GM12878 (cell line): ENCODE measurements at regions not wholly inside any gene's neighbourhood (a gene's known extent, or its start where the extent isn't known, plus 50 kb on each side); places are given as distances from the start of the nearest gene placed in this dataset.

Experiments
- MTA3 ChIP-seq: IDR thresholded peaks from 2 replicates; pipeline ENCODE4 v1.6.1; 2012; ENCODE audit warnings: low read length, inconsistent platforms, borderline replicate concordance
- ZNF274 ChIP-seq: IDR thresholded peaks from one replicate; pipeline ENCODE4 v1.8.0; 2011; ENCODE audit not compliant: insufficient read length, insufficient read depth
- TF ChIP-seq, protein P1 (sequence below): fragments of 150-350 bp; IDR thresholded peaks from 2 replicates; pipeline ENCODE4 v1.6.1; 2016; ENCODE audit warnings: low read depth, low read length
- TF ChIP-seq, protein P2 (sequence below): IDR thresholded peaks from 2 replicates; pipeline ENCODE4 v1.6.1; 2012; ENCODE audit warnings: mild to moderate bottlenecking, low read depth, low read length
- TF ChIP-seq, protein P3 (sequence below): fragments of 450-650 bp; IDR thresholded peaks from 2 replicates; pipeline ENCODE4 v1.6.1; 2014; ENCODE audit warnings: mild to moderate bottlenecking

DNA sequence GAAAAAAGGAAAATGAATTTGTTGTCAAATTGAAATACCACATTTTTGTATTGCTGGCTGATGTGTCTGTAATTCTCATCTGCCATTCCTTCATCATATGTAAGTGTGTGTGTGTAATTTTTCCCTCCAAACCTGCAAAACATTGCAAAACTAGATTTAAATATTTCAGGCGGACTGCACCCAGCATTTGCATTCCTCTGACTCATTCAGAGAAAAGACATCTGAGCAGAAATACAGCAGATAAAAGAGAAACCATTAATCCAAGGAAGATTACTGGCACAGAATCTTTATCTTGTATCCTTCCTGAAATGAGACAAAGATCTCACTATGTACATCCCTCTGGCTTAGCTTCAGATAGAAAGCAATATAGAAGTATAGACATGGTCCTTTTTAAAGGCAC is 275.3 kb downstream of the TMEM38B start:
- TF ChIP-seq, protein P1, sequence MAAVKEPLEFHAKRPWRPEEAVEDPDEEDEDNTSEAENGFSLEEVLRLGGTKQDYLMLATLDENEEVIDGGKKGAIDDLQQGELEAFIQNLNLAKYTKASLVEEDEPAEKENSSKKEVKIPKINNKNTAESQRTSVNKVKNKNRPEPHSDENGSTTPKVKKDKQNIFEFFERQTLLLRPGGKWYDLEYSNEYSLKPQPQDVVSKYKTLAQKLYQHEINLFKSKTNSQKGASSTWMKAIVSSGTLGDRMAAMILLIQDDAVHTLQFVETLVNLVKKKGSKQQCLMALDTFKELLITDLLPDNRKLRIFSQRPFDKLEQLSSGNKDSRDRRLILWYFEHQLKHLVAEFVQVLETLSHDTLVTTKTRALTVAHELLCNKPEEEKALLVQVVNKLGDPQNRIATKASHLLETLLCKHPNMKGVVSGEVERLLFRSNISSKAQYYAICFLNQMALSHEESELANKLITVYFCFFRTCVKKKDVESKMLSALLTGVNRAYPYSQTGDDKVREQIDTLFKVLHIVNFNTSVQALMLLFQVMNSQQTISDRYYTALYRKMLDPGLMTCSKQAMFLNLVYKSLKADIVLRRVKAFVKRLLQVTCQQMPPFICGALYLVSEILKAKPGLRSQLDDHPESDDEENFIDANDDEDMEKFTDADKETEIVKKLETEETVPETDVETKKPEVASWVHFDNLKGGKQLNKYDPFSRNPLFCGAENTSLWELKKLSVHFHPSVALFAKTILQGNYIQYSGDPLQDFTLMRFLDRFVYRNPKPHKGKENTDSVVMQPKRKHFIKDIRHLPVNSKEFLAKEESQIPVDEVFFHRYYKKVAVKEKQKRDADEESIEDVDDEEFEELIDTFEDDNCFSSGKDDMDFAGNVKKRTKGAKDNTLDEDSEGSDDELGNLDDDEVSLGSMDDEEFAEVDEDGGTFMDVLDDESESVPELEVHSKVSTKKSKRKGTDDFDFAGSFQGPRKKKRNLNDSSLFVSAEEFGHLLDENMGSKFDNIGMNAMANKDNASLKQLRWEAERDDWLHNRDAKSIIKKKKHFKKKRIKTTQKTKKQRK: no peak
- no peak for TF ChIP-seq MTA3
- TF ChIP-seq, protein P2, sequence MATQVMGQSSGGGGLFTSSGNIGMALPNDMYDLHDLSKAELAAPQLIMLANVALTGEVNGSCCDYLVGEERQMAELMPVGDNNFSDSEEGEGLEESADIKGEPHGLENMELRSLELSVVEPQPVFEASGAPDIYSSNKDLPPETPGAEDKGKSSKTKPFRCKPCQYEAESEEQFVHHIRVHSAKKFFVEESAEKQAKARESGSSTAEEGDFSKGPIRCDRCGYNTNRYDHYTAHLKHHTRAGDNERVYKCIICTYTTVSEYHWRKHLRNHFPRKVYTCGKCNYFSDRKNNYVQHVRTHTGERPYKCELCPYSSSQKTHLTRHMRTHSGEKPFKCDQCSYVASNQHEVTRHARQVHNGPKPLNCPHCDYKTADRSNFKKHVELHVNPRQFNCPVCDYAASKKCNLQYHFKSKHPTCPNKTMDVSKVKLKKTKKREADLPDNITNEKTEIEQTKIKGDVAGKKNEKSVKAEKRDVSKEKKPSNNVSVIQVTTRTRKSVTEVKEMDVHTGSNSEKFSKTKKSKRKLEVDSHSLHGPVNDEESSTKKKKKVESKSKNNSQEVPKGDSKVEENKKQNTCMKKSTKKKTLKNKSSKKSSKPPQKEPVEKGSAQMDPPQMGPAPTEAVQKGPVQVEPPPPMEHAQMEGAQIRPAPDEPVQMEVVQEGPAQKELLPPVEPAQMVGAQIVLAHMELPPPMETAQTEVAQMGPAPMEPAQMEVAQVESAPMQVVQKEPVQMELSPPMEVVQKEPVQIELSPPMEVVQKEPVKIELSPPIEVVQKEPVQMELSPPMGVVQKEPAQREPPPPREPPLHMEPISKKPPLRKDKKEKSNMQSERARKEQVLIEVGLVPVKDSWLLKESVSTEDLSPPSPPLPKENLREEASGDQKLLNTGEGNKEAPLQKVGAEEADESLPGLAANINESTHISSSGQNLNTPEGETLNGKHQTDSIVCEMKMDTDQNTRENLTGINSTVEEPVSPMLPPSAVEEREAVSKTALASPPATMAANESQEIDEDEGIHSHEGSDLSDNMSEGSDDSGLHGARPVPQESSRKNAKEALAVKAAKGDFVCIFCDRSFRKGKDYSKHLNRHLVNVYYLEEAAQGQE: no peak
- TF ChIP-seq, protein P3, sequence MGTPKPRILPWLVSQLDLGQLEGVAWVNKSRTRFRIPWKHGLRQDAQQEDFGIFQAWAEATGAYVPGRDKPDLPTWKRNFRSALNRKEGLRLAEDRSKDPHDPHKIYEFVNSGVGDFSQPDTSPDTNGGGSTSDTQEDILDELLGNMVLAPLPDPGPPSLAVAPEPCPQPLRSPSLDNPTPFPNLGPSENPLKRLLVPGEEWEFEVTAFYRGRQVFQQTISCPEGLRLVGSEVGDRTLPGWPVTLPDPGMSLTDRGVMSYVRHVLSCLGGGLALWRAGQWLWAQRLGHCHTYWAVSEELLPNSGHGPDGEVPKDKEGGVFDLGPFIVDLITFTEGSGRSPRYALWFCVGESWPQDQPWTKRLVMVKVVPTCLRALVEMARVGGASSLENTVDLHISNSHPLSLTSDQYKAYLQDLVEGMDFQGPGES: no peak
- no peak for TF ChIP-seq ZNF274
